ENCODE measurements at regions not wholly inside any gene's neighbourhood (a gene's known extent, or its start where the extent isn't known, plus 50 kb on each side); places are given as distances from the start of the nearest gene placed in this dataset.
"Not testable (repeated sequence)": the region's sequence is repeated elsewhere in the genome, so short reads cannot be mapped to it uniquely, and the experiment has no call there.

- ChIA-PET POLR2A (ENCODE audit: low non-redundant PET) (no interaction called here), CTCF (no interaction called here)
- no peaks in the 10 kb centered on the region for H3K36me3 ChIP-seq (ENCODE audit: insufficient read depth, low read length, poor library complexity, severe bottlenecking)
- H3K4me1 ChIP-seq (ENCODE audit: insufficient read depth, low read length, poor library complexity, severe bottlenecking): no peaks in the 10 kb centered on the region
- intact Hi-C loops (cut with micrococcal nuclease; ENCODE audit: unreplicated experiment): no loop called here
- no peak overlapping the region for H3K4me3 ChIP-seq (ENCODE audit: low read depth, low read length, poor library complexity, severe bottlenecking)
- H3K27me3 ChIP-seq (replicated peaks; ENCODE audit: insufficient read depth, low read depth, low read length, poor library complexity): no peaks in the 10 kb centered on the region
- no peak for DNase-seq (ENCODE audit: low spot score)
- H3K27ac ChIP-seq (ENCODE audit: low read depth, low read length, poor library complexity, severe bottlenecking): no peak overlapping the region
- peaks cover 20% of the 10 kb centered on the region for H3K9me3 ChIP-seq (ENCODE audit: low read depth, low read length, poor library complexity, severe bottlenecking)
- TF ChIP-seq CTCF (conservative IDR thresholded peaks at IDR 0.05; ENCODE audit: low read depth, low read length): no peak
- no peak for TF ChIP-seq EZH2 (IDR thresholded peaks at IDR 0.05; ENCODE audit: borderline replicate concordance, low read depth, low read length, poor library complexity, severe bottlenecking)
- no TSS peak for BruUV-seq (replicated peaks)
Measured at GRCh38 chr2:126050991-126051736, 604.8 kb upstream of the GYPC start.

DNA sequence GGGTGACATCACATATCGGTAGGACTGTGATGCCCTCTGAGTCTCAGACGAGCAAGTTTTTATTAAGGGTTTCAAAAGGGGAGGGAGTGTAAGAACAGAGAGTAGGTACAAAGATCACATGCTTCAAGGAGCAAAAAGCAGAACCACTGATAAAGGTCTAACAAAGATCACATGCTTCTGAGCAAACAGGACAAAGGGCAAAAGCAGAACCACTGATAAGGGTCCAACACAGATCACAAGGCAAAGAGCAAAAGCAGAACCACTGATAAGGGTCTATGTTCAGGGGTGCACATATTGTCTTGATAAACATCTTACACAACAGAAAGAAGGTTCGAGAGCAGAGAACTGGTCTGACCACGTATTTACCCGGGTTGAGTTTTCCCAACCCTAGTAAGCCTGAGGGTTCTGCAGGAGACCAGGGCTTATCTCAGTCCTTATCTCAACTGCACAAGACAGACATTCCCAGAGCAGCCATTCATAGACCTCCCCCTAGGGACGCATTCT is 604.2 kb upstream of the GYPC start:
- BruUV-seq (replicated peaks); POLR2A ChIA-PET (ENCODE audit: low non-redundant PET); H3K27ac ChIP-seq (ENCODE audit: low read depth, low read length, poor library complexity, severe bottlenecking); H3K36me3 ChIP-seq (ENCODE audit: insufficient read depth, low read length, poor library complexity, severe bottlenecking); H3K4me3 ChIP-seq (ENCODE audit: low read depth, low read length, poor library complexity, severe bottlenecking); H3K4me1 ChIP-seq (ENCODE audit: insufficient read depth, low read length, poor library complexity, severe bottlenecking); intact Hi-C loops (cut with micrococcal nuclease; ENCODE audit: unreplicated experiment); CTCF ChIA-PET; DNase-seq (ENCODE audit: low spot score); H3K27me3 ChIP-seq (replicated peaks; ENCODE audit: insufficient read depth, low read depth, low read length, poor library complexity): not testable (repeated sequence)
- peaks cover 22% of the 10 kb centered on the region for H3K9me3 ChIP-seq (ENCODE audit: low read depth, low read length, poor library complexity, severe bottlenecking)

GRCh38 chr2:126059379-126059778 is 596.6 kb upstream of the GYPC start:
- Histone ChIP-seq H3K4me3 (ENCODE audit: low read depth, low read length, poor library complexity, severe bottlenecking) (no peak overlapping the region), H3K4me1 (ENCODE audit: insufficient read depth, low read length, poor library complexity, severe bottlenecking) (no peaks in the 10 kb centered on the region), H3K36me3 (ENCODE audit: insufficient read depth, low read length, poor library complexity, severe bottlenecking) (no peaks in the 10 kb centered on the region), H3K27ac (ENCODE audit: low read depth, low read length, poor library complexity, severe bottlenecking) (no peak overlapping the region), H3K27me3 (replicated peaks; ENCODE audit: insufficient read depth, low read depth, low read length, poor library complexity) (no peaks in the 10 kb centered on the region), H3K9me3 (ENCODE audit: low read depth, low read length, poor library complexity, severe bottlenecking) (peaks cover 30% of the 10 kb centered on the region)
- CTCF ChIA-PET: no interaction called here
- DNase-seq (ENCODE audit: low spot score): no peak
- intact Hi-C loops (cut with micrococcal nuclease; ENCODE audit: unreplicated experiment): no loop called here
- TF ChIP-seq CTCF (conservative IDR thresholded peaks at IDR 0.05; ENCODE audit: low read depth, low read length) (no peak), EZH2 (IDR thresholded peaks at IDR 0.05; ENCODE audit: borderline replicate concordance, low read depth, low read length, poor library complexity, severe bottlenecking) (no peak)
- no TSS peak for BruUV-seq (replicated peaks)
- POLR2A ChIA-PET (ENCODE audit: low non-redundant PET): no interaction called here
